ENCODE measurements at regions not wholly inside any gene's neighbourhood (a gene's known extent, or its start where the extent isn't known, plus 50 kb on each side); places are given as distances from the start of the nearest gene placed in this dataset.

DNA sequence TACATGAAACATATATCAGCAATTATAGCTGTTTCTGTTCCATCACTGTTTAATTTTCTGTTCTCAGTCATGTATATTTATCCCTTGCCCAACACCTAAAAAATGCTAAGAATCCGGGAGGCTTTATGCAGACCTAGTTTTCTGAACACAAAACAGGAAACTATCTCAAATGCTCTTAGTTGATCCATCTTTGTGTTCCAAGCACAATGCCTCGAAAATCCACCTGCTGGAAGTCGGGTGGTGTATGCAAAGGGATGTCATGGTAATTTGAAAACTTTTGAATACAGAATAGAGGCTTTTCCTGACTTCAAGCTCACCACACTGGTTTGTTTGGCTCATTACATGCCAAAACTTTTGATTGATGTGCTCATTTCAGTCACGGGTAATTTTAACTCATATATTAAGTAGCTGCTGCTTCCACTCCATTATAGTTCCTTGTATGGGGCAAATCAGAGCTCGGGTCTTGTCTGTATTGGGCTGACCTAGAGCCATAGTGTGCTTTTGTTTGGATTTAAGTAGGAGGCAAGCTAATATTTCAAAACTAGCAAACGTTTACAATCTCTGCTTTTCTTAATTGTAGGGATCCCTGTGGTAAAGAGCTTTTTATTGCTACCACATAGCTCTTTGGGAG is 646.5 kb upstream of the EPHA7 start:
- no peak overlapping the region for H3K4me2 ChIP-seq (ENCODE audit: low read length)
- H3K9ac ChIP-seq (ENCODE audit: low read depth, low read length): no peak overlapping the region
- no peaks in the 10 kb centered on the region for H3K36me3 ChIP-seq (ENCODE audit: insufficient read depth, low read length)
- no peak overlapping the region for H3K4me3 ChIP-seq (ENCODE audit: low read length)
- no peaks in the 10 kb centered on the region for H3K4me1 ChIP-seq (ENCODE audit: control insufficient read depth, insufficient read depth, low read length)
- no peaks in the 10 kb centered on the region for H3K27me3 ChIP-seq (ENCODE audit: control insufficient read depth, insufficient read depth, low read length)
- H3K9me3 ChIP-seq (replicated peaks; ENCODE audit: low read length): no peaks in the 10 kb centered on the region

DNA sequence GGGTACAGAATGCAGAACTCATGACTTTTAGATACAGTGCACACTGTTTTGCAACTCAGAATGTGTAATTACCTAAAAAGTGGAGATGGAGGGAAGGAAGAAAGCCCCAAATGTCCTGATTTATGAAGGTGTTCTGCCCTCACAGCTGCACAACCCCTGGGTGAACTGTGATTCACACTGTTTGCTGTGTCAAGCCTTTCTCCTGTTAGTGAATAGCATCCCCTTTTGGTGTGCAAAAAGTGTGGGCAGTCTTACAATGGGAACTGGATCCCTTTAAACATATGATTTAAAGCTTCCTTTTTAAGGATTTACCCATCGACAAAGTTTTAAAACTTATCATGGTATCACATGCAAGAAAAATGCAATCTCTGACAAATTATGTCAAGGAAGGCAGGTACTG is 633.4 kb upstream of the EPHA7 start:
- peaks cover 4% of the 10 kb centered on the region for H3K4me1 ChIP-seq (ENCODE audit: control insufficient read depth, insufficient read depth, low read length)
- no peak overlapping the region for H3K4me3 ChIP-seq (ENCODE audit: low read length)
- H3K4me2 ChIP-seq (ENCODE audit: low read length): no peak overlapping the region
- no peaks in the 10 kb centered on the region for H3K27me3 ChIP-seq (ENCODE audit: control insufficient read depth, insufficient read depth, low read length)
- H3K36me3 ChIP-seq (ENCODE audit: insufficient read depth, low read length): no peaks in the 10 kb centered on the region
- H3K9me3 ChIP-seq (replicated peaks; ENCODE audit: low read length): no peaks in the 10 kb centered on the region
- no peak overlapping the region for H3K9ac ChIP-seq (ENCODE audit: low read depth, low read length)

GRCh38 chr6:94050515-94050914 is 631.2 kb upstream of the EPHA7 start:
- H3K27me3 ChIP-seq (ENCODE audit: control insufficient read depth, insufficient read depth, low read length): no peaks in the 10 kb centered on the region

DNA sequence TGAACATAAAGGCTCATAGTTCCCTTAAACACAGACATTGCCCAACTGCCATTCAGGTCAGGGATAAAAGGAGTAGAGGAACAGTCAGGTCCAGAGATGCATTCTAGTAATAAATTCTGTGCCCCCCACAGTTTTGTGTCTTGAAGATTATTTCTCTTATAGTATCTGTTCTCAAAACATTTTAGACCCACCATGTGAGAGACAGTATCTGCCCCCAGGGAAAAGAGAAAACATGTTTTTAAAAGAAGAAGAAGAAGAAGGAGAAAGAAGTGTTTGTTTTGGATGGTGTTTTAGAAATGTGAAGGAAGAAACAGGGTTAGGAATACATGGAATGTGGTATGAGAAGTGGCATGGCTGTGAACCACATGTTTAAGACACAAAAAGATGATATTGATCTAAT is 629.6 kb upstream of the EPHA7 start:
- Histone ChIP-seq H3K9me3 (replicated peaks; ENCODE audit: low read length) (no peaks in the 10 kb centered on the region), H3K4me1 (ENCODE audit: control insufficient read depth, insufficient read depth, low read length) (peaks cover 4% of the 10 kb centered on the region), H3K36me3 (ENCODE audit: insufficient read depth, low read length) (no peaks in the 10 kb centered on the region), H3K9ac (ENCODE audit: low read depth, low read length) (no peak overlapping the region), H3K4me2 (ENCODE audit: low read length) (no peak overlapping the region), H3K27me3 (ENCODE audit: control insufficient read depth, insufficient read depth, low read length) (no peaks in the 10 kb centered on the region), H3K4me3 (ENCODE audit: low read length) (no peak overlapping the region)

More at GRCh38 chr6:94050515-94050914, 631.2 kb upstream of the EPHA7 start:
- Histone ChIP-seq H3K4me3 (ENCODE audit: low read length) (no peak overlapping the region), H3K9me3 (replicated peaks; ENCODE audit: low read length) (no peaks in the 10 kb centered on the region), H3K4me2 (ENCODE audit: low read length) (no peak overlapping the region), H3K4me1 (ENCODE audit: control insufficient read depth, insufficient read depth, low read length) (peaks cover 4% of the 10 kb centered on the region), H3K9ac (ENCODE audit: low read depth, low read length) (no peak overlapping the region), H3K36me3 (ENCODE audit: insufficient read depth, low read length) (no peaks in the 10 kb centered on the region)

GRCh38 chr6:94045099-94045829 is 625.9 kb upstream of the EPHA7 start:
- Histone ChIP-seq H3K4me1 (ENCODE audit: control insufficient read depth, insufficient read depth, low read length) (no peaks in the 10 kb centered on the region), H3K9me3 (replicated peaks; ENCODE audit: low read length) (no peaks in the 10 kb centered on the region), H3K36me3 (ENCODE audit: insufficient read depth, low read length) (no peaks in the 10 kb centered on the region), H3K4me2 (ENCODE audit: low read length) (no peak overlapping the region), H3K9ac (ENCODE audit: low read depth, low read length) (no peak overlapping the region), H3K27me3 (ENCODE audit: control insufficient read depth, insufficient read depth, low read length) (no peaks in the 10 kb centered on the region), H3K4me3 (ENCODE audit: low read length) (no peak overlapping the region)

DNA sequence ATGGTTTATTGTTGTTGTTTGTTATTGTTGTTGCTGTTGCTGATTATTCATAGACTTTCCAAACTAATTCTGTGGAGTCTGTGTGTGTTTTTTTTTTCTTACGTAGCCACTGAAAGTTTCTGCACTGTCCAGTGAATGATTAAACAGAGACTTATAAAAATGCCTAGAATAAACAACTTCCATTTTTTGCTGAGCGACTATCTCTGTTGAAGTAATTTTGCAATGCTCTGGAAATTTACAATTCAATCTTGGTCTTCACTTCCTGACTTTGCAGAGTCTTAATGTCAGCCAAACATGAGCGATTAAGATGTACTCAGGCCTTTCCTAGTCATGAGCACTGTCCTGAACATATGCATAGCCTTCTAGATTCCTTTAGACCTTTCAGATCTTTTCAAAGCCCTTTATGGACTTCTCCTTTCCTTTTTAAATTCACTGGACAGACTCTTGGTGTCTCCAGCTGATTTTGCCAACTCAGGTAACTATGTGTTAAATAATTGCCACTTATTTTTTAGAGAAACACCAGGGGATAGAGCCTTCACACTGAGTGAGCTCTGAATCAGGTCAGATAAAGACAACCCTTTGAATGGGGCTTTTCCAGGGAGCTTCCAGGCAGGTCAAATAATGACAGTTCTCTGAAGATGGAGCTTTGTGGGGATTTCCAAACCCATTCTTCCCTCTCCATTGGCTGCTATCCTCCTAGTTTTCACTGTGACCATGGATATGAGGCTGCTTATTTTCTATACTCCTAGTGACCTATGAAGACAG is 622.8 kb upstream of the EPHA7 start:
- Histone ChIP-seq H3K4me2 (ENCODE audit: low read length) (no peak overlapping the region), H3K27me3 (ENCODE audit: control insufficient read depth, insufficient read depth, low read length) (no peaks in the 10 kb centered on the region), H3K4me1 (ENCODE audit: control insufficient read depth, insufficient read depth, low read length) (no peaks in the 10 kb centered on the region), H3K9me3 (replicated peaks; ENCODE audit: low read length) (peaks cover under 1% of the 10 kb centered on the region), H3K36me3 (ENCODE audit: insufficient read depth, low read length) (no peaks in the 10 kb centered on the region), H3K4me3 (ENCODE audit: low read length) (no peak overlapping the region), H3K9ac (ENCODE audit: low read depth, low read length) (no peak overlapping the region)

GRCh38 chr6:94036024-94036423 is 616.7 kb upstream of the EPHA7 start:
- Histone ChIP-seq H3K4me2 (ENCODE audit: low read length) (no peak overlapping the region), H3K4me1 (ENCODE audit: control insufficient read depth, insufficient read depth, low read length) (no peaks in the 10 kb centered on the region), H3K9ac (ENCODE audit: low read depth, low read length) (no peak overlapping the region), H3K27me3 (ENCODE audit: control insufficient read depth, insufficient read depth, low read length) (no peaks in the 10 kb centered on the region), H3K9me3 (replicated peaks; ENCODE audit: low read length) (peaks cover 11% of the 10 kb centered on the region), H3K4me3 (ENCODE audit: low read length) (no peak overlapping the region), H3K36me3 (ENCODE audit: insufficient read depth, low read length) (no peaks in the 10 kb centered on the region)

GRCh38 chr6:94027374-94027773 is 608.0 kb upstream of the EPHA7 start:
- Histone ChIP-seq H3K4me1 (ENCODE audit: control insufficient read depth, insufficient read depth, low read length) (no peaks in the 10 kb centered on the region), H3K4me3 (ENCODE audit: low read length) (no peak overlapping the region), H3K36me3 (ENCODE audit: insufficient read depth, low read length) (no peaks in the 10 kb centered on the region)

DNA sequence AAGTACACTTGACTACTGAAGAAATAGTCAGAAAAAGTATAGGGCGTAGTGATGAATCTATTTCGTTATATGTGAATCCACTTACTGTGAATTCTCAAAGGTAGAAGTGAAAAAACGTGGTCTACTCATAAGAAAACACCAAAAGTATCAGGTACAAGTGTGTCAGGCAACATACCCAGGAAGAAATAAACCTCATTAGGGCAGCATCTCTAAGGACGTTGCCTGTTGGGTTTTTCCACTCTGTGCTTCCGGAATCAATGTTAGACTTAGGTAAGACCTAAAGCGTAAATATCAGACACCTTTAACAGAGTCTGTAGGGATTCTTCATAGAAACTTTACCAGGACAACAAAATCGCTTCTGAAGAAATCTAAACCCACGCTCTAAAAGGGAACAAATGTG is 607.2 kb upstream of the EPHA7 start:
- Histone ChIP-seq H3K27me3 (ENCODE audit: control insufficient read depth, insufficient read depth, low read length) (no peaks in the 10 kb centered on the region), H3K4me2 (ENCODE audit: low read length) (no peak overlapping the region), H3K36me3 (ENCODE audit: insufficient read depth, low read length) (no peaks in the 10 kb centered on the region)

More at GRCh38 chr6:94027374-94027773, 608.0 kb upstream of the EPHA7 start:
- Histone ChIP-seq H3K9ac (ENCODE audit: low read depth, low read length) (no peak overlapping the region), H3K9me3 (replicated peaks; ENCODE audit: low read length) (no peaks in the 10 kb centered on the region), H3K27me3 (ENCODE audit: control insufficient read depth, insufficient read depth, low read length) (no peaks in the 10 kb centered on the region), H3K4me2 (ENCODE audit: low read length) (no peak overlapping the region)

GRCh38 chr6:94005835-94006234 is 586.5 kb upstream of the EPHA7 start:
- no peak overlapping the region for H3K4me2 ChIP-seq (ENCODE audit: low read length)
- no peak overlapping the region for H3K9ac ChIP-seq (ENCODE audit: low read depth, low read length)
- no peaks in the 10 kb centered on the region for H3K4me1 ChIP-seq (ENCODE audit: control insufficient read depth, insufficient read depth, low read length)
- H3K27me3 ChIP-seq (ENCODE audit: control insufficient read depth, insufficient read depth, low read length): no peaks in the 10 kb centered on the region
- H3K36me3 ChIP-seq (ENCODE audit: insufficient read depth, low read length): no peaks in the 10 kb centered on the region
- no peaks in the 10 kb centered on the region for H3K9me3 ChIP-seq (replicated peaks; ENCODE audit: low read length)
- no peak overlapping the region for H3K4me3 ChIP-seq (ENCODE audit: low read length)

More for the DNA sequence above, 607.2 kb upstream of the EPHA7 start:
- H3K9me3 ChIP-seq (replicated peaks; ENCODE audit: low read length): no peaks in the 10 kb centered on the region
- no peaks in the 10 kb centered on the region for H3K4me1 ChIP-seq (ENCODE audit: control insufficient read depth, insufficient read depth, low read length)
- no peak overlapping the region for H3K9ac ChIP-seq (ENCODE audit: low read depth, low read length)
- no peak overlapping the region for H3K4me3 ChIP-seq (ENCODE audit: low read length)

DNA sequence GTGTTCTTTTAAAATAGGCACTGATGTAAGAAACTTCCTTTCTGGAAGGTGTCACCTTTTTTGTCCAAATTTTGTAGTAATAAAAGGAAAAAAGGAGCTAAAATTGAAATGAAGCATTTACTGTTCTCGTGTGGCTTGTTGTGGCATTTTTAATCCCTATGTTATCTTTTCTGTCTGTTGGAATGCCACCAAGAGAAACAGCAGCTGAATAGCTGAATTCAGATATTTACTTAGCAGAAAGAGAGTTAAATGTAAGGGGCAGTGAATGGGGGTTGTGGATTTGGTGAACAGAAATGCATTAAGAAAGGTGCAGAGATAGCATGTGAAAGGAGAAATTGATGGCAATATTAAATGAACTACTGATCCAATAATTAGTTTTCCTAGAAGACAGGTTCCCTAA is 573.6 kb upstream of the EPHA7 start:
- Histone ChIP-seq H3K4me3 (ENCODE audit: low read length) (no peak overlapping the region), H3K4me1 (ENCODE audit: control insufficient read depth, insufficient read depth, low read length) (peaks cover 9% of the 10 kb centered on the region), H3K27me3 (ENCODE audit: control insufficient read depth, insufficient read depth, low read length) (no peaks in the 10 kb centered on the region), H3K4me2 (ENCODE audit: low read length) (no peak overlapping the region), H3K9ac (ENCODE audit: low read depth, low read length) (no peak overlapping the region), H3K9me3 (replicated peaks; ENCODE audit: low read length) (no peaks in the 10 kb centered on the region), H3K36me3 (ENCODE audit: insufficient read depth, low read length) (no peaks in the 10 kb centered on the region)

All from skeletal muscle satellite cell (primary cell).